ENCODE measurements at regions not wholly inside any gene's neighbourhood (a gene's known extent, or its start where the extent isn't known, plus 50 kb on each side); places are given as distances from the start of the nearest gene placed in this dataset.

GRCh38 chr5:13263701-13264100 lies 680.8 kb downstream of the DNAH5 start:
- no peak for ATAC-seq (ENCODE audit: low read depth)
- H3K4me3 Mint-ChIP-seq = no peak overlapping the region
- CTCF ChIA-PET = no interaction called here
- H3K9me3 Mint-ChIP-seq = no peaks in the 10 kb centered on the region
- H3K27ac Mint-ChIP-seq = no peak overlapping the region
- POLR2A ChIA-PET = no interaction called here
- no peaks in the 10 kb centered on the region for H3K36me3 Mint-ChIP-seq (ENCODE audit: low read depth)
- DNase-seq = no peak
- H3K4me1 Mint-ChIP-seq = no peaks in the 10 kb centered on the region
- no peaks in the 10 kb centered on the region for H3K27me3 Mint-ChIP-seq
- no peak for TF ChIP-seq CTCF (IDR thresholded peaks at IDR 0.05)
- intact Hi-C loops (cut with micrococcal nuclease) = no loop called here

DNA sequence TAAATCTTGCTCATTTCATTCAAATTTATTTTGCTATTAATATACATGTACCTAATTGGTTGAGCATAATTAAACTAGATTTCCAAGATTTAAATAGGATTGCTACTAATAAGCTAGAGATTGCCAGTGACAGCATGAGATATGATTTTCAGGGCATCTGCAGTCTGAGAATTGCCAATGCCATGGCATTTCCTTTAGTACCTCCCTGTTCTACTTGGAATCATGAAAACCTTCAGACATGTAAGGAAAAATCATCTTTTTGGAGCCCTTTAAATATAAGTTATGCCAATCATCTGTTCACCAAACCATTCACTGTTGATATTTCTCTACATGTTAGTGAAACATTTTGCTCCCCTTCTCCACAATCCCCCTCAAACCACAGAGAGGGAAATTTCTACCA lies 691.4 kb downstream of the DNAH5 start:
- intact Hi-C loops (cut with micrococcal nuclease) = no loop called here
- H3K4me3 Mint-ChIP-seq = no peak overlapping the region
- no peaks in the 10 kb centered on the region for H3K36me3 Mint-ChIP-seq (ENCODE audit: low read depth)
- H3K4me1 Mint-ChIP-seq = no peaks in the 10 kb centered on the region
- no peak overlapping the region for H3K27ac Mint-ChIP-seq
- no peak for ATAC-seq (ENCODE audit: low read depth)
- H3K27me3 Mint-ChIP-seq = no peaks in the 10 kb centered on the region
- ChIA-PET CTCF (no interaction called here), POLR2A (no interaction called here)
- TF ChIP-seq CTCF (IDR thresholded peaks at IDR 0.05) = no peak
- no peak for DNase-seq
- H3K9me3 Mint-ChIP-seq = no peaks in the 10 kb centered on the region

DNA sequence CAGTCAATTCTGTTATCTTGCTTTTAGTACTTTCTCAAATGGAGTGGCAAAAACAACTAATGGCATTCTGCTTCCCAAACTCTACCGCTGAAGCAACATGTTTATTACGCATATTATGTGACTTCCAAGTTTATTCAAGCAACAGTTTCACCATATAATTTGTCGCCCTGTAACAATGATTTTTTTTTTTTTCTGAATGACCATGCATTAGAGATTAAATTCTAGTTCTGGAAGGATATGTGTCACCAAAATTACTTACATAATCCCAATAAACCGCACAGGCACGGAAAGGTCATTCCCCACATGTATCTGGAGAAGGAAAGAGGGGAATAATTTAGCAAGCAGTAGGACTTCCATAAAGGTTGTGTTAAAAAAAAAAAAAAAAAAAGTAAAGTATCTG lies 691.8 kb downstream of the DNAH5 start:
- ChIA-PET CTCF (no interaction called here), POLR2A (no interaction called here)
- intact Hi-C loops (cut with micrococcal nuclease) = no loop called here
- Mint-ChIP-seq H3K27ac (no peak overlapping the region), H3K27me3 (no peaks in the 10 kb centered on the region), H3K4me3 (no peak overlapping the region), H3K36me3 (ENCODE audit: low read depth) (no peaks in the 10 kb centered on the region), H3K4me1 (no peaks in the 10 kb centered on the region), H3K9me3 (no peaks in the 10 kb centered on the region)
- ATAC-seq (ENCODE audit: low read depth) (no peak), DNase-seq (no peak)
- TF ChIP-seq CTCF (IDR thresholded peaks at IDR 0.05) = no peak

- H3K27ac Mint-ChIP-seq = no peak overlapping the region
- H3K27me3 Mint-ChIP-seq = no peaks in the 10 kb centered on the region
- intact Hi-C loops (cut with micrococcal nuclease) = no loop called here
- ChIA-PET POLR2A (no interaction called here), CTCF (no interaction called here)
- H3K4me3 Mint-ChIP-seq = no peak overlapping the region
- no peak for DNase-seq
- no peak for TF ChIP-seq CTCF (IDR thresholded peaks at IDR 0.05)
- no peaks in the 10 kb centered on the region for H3K4me1 Mint-ChIP-seq
- no peak for ATAC-seq (ENCODE audit: low read depth)
- H3K9me3 Mint-ChIP-seq = no peaks in the 10 kb centered on the region
- no peaks in the 10 kb centered on the region for H3K36me3 Mint-ChIP-seq (ENCODE audit: low read depth)
Measured at GRCh38 chr5:13251623-13252376, 692.7 kb downstream of the DNAH5 start.

- TF ChIP-seq CTCF (IDR thresholded peaks at IDR 0.05) = no peak
- Mint-ChIP-seq H3K27me3 (no peaks in the 10 kb centered on the region), H3K36me3 (ENCODE audit: low read depth) (no peaks in the 10 kb centered on the region), H3K27ac (no peak overlapping the region), H3K4me3 (no peak overlapping the region), H3K9me3 (no peaks in the 10 kb centered on the region), H3K4me1 (no peaks in the 10 kb centered on the region)
- DNase-seq (no peak), ATAC-seq (ENCODE audit: low read depth) (no peak)
- CTCF ChIA-PET = interaction anchor here (1.0 kb wide), 1 partner anchor 11 kb away, joined by 3 read pairs; no protein-coding TSS in a partner anchor
- POLR2A ChIA-PET = no interaction called here
- intact Hi-C loops (cut with micrococcal nuclease) = no loop called here
Measured at GRCh38 chr5:13250464-13251291, 693.8 kb downstream of the DNAH5 start.

Data from activated B cell treated with CpG ODN at 0.5 μM for 24 hours (primary cell).